ENCODE measurements at regions not wholly inside any gene's neighbourhood (a gene's known extent, or its start where the extent isn't known, plus 50 kb on each side); places are given as distances from the start of the nearest gene placed in this dataset.

DNA sequence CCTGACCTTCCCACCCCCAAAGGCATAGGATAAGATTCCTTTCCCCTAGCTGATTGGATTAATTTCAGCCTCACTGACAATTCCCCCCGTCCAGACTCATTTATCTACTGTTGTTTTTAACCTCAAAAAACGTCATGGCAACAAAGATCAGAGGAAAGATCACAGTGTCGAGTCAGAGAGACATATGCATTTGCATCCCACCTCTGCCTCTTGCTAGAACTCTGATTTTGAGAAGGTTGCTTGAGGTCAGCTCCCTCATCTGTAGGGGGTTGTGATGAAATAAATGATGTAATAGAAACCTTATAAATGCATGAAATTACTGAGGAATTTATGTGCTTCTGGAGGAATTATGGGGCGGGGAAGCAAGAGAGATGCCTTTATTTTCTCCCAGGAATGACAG, 53.3 kb upstream of the SYN3 start:
- TF ChIP-seq, protein P1, sequence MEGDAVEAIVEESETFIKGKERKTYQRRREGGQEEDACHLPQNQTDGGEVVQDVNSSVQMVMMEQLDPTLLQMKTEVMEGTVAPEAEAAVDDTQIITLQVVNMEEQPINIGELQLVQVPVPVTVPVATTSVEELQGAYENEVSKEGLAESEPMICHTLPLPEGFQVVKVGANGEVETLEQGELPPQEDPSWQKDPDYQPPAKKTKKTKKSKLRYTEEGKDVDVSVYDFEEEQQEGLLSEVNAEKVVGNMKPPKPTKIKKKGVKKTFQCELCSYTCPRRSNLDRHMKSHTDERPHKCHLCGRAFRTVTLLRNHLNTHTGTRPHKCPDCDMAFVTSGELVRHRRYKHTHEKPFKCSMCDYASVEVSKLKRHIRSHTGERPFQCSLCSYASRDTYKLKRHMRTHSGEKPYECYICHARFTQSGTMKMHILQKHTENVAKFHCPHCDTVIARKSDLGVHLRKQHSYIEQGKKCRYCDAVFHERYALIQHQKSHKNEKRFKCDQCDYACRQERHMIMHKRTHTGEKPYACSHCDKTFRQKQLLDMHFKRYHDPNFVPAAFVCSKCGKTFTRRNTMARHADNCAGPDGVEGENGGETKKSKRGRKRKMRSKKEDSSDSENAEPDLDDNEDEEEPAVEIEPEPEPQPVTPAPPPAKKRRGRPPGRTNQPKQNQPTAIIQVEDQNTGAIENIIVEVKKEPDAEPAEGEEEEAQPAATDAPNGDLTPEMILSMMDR (IDR thresholded peaks at IDR 0.05): no peak
- no peaks in the 10 kb centered on the region for H3K9me3 Mint-ChIP-seq (ENCODE audit: low read depth)
- no peak overlapping the region for H3K4me3 Mint-ChIP-seq (ENCODE audit: unreplicated experiment)
- H3K27me3 Mint-ChIP-seq (ENCODE audit: low read depth): peaks cover 9% of the 10 kb centered on the region
- H3K36me3 Mint-ChIP-seq (ENCODE audit: low read depth): no peaks in the 10 kb centered on the region
- no peak for DNase-seq (ENCODE audit: low spot score)
- H3K4me1 Mint-ChIP-seq (ENCODE audit: low read depth): no peaks in the 10 kb centered on the region
- no peak overlapping the region for H3K27ac Mint-ChIP-seq (ENCODE audit: unreplicated experiment)

DNA sequence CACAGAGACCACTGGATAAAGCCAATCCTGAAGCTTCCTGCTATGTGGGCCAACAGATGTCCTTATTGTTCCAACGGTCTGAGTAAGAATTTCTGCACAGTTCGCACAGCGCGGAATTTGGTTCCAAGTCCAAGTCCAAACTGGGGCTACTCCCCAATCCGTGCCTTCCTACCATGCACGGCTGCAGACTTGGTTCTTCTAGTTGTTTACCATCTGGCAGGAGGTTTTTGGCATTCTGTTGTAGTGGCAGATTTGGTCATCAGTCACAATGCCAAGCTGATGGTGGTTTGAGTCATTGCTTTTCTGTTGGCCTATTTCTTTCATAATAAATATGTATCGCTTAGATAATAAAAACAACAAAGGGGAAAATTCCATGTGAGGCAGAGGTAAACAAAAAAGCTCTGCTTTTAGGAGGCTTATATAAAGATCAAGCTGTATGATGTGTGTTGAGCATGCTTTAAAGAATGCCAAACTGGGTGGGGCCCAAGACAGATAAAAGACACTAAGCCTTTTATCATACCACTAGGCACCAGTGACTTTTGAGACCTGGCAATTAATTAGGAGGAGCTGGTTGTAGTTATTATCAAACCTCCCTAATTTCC, 52.5 kb upstream of the SYN3 start:
- Mint-ChIP-seq H3K27ac (ENCODE audit: unreplicated experiment) (no peak overlapping the region), H3K9me3 (ENCODE audit: low read depth) (no peaks in the 10 kb centered on the region), H3K27me3 (ENCODE audit: low read depth) (peaks cover 9% of the 10 kb centered on the region), H3K4me1 (ENCODE audit: low read depth) (no peaks in the 10 kb centered on the region), H3K4me3 (ENCODE audit: unreplicated experiment) (no peak overlapping the region), H3K36me3 (ENCODE audit: low read depth) (no peaks in the 10 kb centered on the region)
- TF ChIP-seq, protein P1 (IDR thresholded peaks at IDR 0.05): no peak
- no peak for DNase-seq (ENCODE audit: low spot score)

DNA sequence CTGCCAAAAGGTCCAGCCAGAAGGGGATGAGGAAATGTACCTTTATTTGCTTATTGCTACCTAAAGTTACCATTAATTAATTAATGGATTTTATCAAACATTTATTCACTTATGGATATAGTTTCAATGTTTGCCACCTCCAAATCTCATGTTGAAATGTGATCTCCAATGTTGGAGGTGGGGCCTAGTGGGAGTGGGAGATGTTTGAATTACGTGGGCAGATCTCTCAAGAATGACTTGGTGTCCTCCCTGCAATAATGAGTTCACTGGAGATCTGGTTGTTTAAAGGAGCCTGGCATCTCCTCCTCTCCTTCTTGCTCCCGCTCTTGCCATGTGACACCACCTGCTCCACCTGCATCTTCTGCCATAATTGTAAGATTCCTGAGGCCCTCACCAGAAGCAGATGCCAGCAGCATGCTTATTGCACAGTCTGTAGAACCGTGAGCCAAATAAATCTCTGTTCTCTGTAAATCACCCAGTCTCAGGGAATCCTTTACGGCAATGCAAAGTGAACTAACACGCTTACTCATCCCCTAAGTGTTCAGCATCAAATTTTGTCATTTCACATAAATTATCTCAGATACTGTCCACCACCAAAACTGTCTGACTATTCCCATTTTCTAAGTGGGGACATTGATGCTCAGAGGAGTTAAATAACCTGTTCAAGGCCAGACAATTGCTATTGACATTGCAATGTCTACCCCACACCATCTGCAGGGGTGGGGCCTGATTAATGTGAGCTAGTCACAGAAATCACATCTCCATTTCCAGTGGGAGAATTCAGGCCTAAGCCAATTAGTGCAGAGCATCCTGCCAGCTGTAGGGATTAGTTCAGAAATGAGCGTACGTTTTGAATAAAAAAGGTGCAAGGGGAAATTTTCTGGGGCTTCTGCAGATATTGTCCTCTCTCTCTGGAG, 51.6 kb upstream of the SYN3 start:
- Mint-ChIP-seq H3K9me3 (ENCODE audit: low read depth) (no peaks in the 10 kb centered on the region), H3K36me3 (ENCODE audit: low read depth) (no peaks in the 10 kb centered on the region)

DNA sequence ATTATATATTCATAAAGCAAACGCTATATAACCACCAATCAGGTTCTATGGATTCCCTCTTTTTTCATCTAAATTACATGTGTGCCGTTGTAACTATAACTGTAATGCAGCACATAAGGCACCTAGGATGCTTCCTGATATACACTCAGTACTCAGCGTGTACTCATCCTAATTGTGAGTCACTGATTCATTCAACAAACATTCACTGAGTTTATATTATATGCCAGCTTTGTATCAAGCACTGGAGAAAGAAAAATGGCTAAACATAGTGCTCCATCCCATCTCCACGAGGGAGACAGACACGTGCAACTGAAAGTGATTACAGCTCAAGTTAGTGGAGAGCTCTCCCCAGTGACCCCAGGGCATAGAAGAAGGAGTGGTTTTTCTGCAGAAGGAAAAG, 49.9 kb upstream of the SYN3 start:
- Mint-ChIP-seq H3K36me3 (ENCODE audit: low read depth) (no peaks in the 10 kb centered on the region), H3K27me3 (ENCODE audit: low read depth) (peaks cover 15% of the 10 kb centered on the region), H3K9me3 (ENCODE audit: low read depth) (peaks cover 2% of the 10 kb centered on the region), H3K4me1 (ENCODE audit: low read depth) (no peaks in the 10 kb centered on the region), H3K4me3 (ENCODE audit: unreplicated experiment) (no peak overlapping the region), H3K27ac (ENCODE audit: unreplicated experiment) (no peak overlapping the region)
- DNase-seq (ENCODE audit: low spot score): no peak
- TF ChIP-seq, protein P1 (IDR thresholded peaks at IDR 0.05): no peak

More for the DNA sequence above, 51.6 kb upstream of the SYN3 start:
- Mint-ChIP-seq H3K27ac (ENCODE audit: unreplicated experiment) (no peak overlapping the region), H3K4me1 (ENCODE audit: low read depth) (no peaks in the 10 kb centered on the region), H3K27me3 (ENCODE audit: low read depth) (peaks cover 13% of the 10 kb centered on the region), H3K4me3 (ENCODE audit: unreplicated experiment) (no peak overlapping the region)
- TF ChIP-seq, protein P1 (IDR thresholded peaks at IDR 0.05): no peak
- no peak for DNase-seq (ENCODE audit: low spot score)
